ENCODE measurements at regions not wholly inside any gene's neighbourhood (a gene's known extent, or its start where the extent isn't known, plus 50 kb on each side); places are given as distances from the start of the nearest gene placed in this dataset.
"Not testable (repeated sequence)": the region's sequence is repeated elsewhere in the genome, so short reads cannot be mapped to it uniquely, and the experiment has no call there.

DNA sequence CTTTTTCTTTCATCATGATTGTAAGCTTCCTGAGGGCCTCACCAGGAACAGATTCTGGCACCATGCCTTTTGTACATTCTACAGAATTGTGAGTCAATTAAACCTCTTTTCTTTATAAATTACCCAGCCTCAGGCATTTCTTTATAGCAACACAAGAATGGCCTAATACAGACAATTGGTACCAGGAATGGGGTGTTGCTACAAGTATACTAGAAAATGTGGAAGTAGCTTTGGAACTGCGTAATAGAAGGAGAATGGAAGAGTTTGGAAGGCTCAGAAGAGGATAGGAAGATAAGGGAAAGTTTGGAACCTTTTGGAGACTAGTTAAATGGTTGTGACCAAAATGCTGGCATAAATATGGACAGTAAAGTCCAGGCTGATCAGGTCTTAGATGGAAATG is 108.9 kb upstream of the PLSCR4 start:
- Histone ChIP-seq H3K27ac (no peak overlapping the region), H3K36me3 (no peaks in the 10 kb centered on the region), H3K4me3 (ENCODE audit: low read depth, low read length) (no peak overlapping the region), H3K9me3 (ENCODE audit: severe bottlenecking) (peaks cover 3% of the 10 kb centered on the region), H3K27me3 (ENCODE audit: insufficient read depth, low read depth, severe bottlenecking) (peaks cover 5% of the 10 kb centered on the region)
- no peak for DNase-seq
- TF ChIP-seq, protein P1, sequence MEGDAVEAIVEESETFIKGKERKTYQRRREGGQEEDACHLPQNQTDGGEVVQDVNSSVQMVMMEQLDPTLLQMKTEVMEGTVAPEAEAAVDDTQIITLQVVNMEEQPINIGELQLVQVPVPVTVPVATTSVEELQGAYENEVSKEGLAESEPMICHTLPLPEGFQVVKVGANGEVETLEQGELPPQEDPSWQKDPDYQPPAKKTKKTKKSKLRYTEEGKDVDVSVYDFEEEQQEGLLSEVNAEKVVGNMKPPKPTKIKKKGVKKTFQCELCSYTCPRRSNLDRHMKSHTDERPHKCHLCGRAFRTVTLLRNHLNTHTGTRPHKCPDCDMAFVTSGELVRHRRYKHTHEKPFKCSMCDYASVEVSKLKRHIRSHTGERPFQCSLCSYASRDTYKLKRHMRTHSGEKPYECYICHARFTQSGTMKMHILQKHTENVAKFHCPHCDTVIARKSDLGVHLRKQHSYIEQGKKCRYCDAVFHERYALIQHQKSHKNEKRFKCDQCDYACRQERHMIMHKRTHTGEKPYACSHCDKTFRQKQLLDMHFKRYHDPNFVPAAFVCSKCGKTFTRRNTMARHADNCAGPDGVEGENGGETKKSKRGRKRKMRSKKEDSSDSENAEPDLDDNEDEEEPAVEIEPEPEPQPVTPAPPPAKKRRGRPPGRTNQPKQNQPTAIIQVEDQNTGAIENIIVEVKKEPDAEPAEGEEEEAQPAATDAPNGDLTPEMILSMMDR (IDR thresholded peaks at IDR 0.05; ENCODE audit: low read depth, low read length): no peak

DNA sequence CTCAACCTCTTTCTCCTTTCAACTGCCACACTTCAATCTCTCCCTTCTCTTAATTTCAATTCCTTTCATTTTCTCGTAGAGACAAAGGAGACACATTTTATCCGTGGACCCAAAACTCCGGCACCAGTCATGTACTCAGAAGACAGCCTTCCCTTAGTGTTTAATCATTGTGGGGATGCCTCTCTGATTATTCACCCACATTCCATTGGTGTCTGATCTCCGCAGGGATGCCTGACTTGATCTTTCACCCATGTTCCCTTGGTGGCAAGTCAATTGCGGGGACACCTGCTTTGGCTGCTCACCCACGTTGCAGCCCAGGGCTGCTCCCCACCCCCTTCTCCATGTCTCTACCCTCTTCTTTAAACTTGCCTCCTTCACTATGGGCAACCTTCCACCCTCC is 103.5 kb upstream of the PLSCR4 start:
- not testable (repeated sequence) for H3K4me3 ChIP-seq (ENCODE audit: low read depth, low read length); H3K27ac ChIP-seq; DNase-seq; H3K9me3 ChIP-seq (ENCODE audit: severe bottlenecking); H3K36me3 ChIP-seq; H3K27me3 ChIP-seq (ENCODE audit: insufficient read depth, low read depth, severe bottlenecking)

DNA sequence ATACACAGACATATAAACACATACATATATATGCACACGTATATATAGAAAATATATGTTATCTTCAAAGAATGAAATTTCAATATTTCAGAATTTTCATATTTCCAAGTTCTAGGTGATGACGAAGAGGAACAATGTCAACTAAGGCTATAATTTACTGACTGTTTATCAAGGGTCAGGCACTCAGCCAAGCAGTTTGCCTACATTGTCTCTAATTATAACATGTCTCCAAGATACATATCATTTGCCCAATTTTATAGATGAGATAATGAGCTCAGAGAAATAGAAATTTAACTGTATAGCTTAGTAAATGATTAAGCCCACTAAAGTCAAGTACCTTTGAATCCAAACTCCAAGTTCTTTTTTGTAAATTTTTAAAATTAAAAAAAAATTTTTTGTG is 99.9 kb upstream of the PLSCR4 start:
- Histone ChIP-seq H3K4me3 (ENCODE audit: low read depth, low read length) (no peak overlapping the region), H3K27ac (no peak overlapping the region), H3K27me3 (ENCODE audit: insufficient read depth, low read depth, severe bottlenecking) (no peaks in the 10 kb centered on the region), H3K36me3 (no peaks in the 10 kb centered on the region), H3K9me3 (ENCODE audit: severe bottlenecking) (no peaks in the 10 kb centered on the region)
- DNase-seq: no peak
- TF ChIP-seq, protein P1 (IDR thresholded peaks at IDR 0.05; ENCODE audit: low read depth, low read length): no peak

DNA sequence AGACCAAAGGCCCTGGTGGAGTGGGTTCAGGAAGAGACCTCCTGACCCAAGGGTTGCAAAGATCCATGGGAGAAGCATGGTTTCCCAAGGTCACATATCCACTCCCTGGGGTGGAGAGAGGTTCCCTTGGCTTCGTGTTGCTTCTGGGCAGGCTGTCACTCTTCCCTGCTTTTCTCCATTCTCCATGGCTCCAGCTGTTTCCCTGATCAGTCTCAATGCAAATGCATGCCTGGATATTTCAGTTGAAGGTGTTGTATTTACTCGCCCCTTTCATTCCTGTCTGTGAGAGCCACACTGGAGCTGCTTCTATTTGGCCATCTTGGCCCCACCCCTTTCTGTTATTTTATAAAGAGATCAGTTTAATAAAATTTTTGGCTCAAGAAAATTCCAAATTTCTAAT is 95.0 kb upstream of the PLSCR4 start:
- Histone ChIP-seq H3K27me3 (ENCODE audit: insufficient read depth, low read depth, severe bottlenecking) (no peaks in the 10 kb centered on the region), H3K36me3 (no peaks in the 10 kb centered on the region), H3K27ac (no peak overlapping the region), H3K9me3 (ENCODE audit: severe bottlenecking) (no peaks in the 10 kb centered on the region), H3K4me3 (ENCODE audit: low read depth, low read length) (no peak overlapping the region)
- TF ChIP-seq, protein P1 (IDR thresholded peaks at IDR 0.05; ENCODE audit: low read depth, low read length): no peak
- no peak for DNase-seq

DNA sequence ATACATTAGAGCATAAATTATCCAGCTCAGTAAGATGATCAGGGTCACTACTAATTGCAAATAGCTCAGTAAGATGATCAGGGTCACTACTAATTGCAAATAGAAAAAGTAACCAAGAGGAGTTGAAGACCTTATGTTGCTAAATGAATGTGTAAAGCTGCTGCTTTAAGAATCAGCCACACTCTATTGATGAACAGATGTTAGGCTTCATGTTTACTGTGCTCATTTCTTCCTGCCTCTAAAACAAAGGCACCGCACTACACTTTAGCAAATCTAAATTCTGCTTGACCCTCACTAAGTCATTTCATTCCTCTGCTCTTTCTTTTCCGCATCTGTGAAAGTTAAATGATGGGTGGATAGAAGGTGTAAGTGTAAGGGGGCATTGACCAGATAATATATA is 92.6 kb upstream of the PLSCR4 start:
- TF ChIP-seq, protein P1 (IDR thresholded peaks at IDR 0.05; ENCODE audit: low read depth, low read length): no peak
- H3K9me3 ChIP-seq (ENCODE audit: severe bottlenecking): no peaks in the 10 kb centered on the region
- no peaks in the 10 kb centered on the region for H3K27me3 ChIP-seq (ENCODE audit: insufficient read depth, low read depth, severe bottlenecking)
- H3K4me3 ChIP-seq (ENCODE audit: low read depth, low read length): no peak overlapping the region
- no peak for DNase-seq
- no peaks in the 10 kb centered on the region for H3K36me3 ChIP-seq
- no peak overlapping the region for H3K27ac ChIP-seq

DNA sequence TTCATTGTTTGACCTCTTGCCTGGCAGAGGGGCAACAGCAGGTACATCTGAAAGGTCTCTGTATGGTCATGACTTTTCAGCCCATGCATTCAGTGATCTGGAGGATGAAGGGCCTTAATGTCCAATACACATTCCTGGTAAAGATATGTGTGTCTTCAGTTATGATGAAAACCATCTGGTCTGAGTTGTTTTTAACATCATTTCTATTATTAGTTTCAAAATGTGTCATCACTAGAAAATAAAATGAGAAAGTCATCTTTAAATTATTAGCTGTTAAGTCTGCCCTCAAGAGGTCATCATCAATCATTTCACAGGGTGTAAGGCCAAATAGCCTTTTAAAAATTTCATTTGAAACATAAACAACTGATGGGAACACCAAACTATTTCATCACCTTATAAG is 92.1 kb upstream of the PLSCR4 start:
- TF ChIP-seq, protein P1 (IDR thresholded peaks at IDR 0.05; ENCODE audit: low read depth, low read length): no peak
- Histone ChIP-seq H3K9me3 (ENCODE audit: severe bottlenecking) (no peaks in the 10 kb centered on the region), H3K27me3 (ENCODE audit: insufficient read depth, low read depth, severe bottlenecking) (no peaks in the 10 kb centered on the region), H3K27ac (no peak overlapping the region), H3K4me3 (ENCODE audit: low read depth, low read length) (no peak overlapping the region), H3K36me3 (no peaks in the 10 kb centered on the region)
- DNase-seq: no peak

Data from WERI-Rb-1 (cell line).